ENCODE measurements at regions not wholly inside any gene's neighbourhood (a gene's known extent, or its start where the extent isn't known, plus 50 kb on each side); places are given as distances from the start of the nearest gene placed in this dataset.

DNA sequence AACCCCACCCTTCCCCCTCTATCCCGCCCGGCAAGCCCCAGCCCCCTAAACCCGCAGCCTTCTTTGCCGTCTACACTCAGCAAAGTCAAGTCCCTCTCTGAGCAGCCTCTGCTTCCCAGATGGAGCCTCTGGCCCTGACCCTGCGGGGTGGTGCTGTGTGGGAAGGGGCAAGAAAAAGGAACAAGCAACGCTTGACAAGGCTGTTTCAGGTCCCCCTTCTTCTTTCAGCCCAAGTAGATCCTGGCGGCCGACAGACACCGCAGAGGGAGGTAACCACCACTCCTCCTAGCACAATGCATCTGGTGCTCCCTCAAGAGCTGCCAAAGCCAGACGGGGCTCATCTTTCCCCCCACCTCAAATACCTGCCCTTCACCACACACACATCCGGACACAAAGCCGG lies 178.3 kb downstream of the ENGASE start:
- Histone ChIP-seq H3K36me3 (ENCODE audit: control insufficient read depth, insufficient read depth, low read length) (no peaks in the 10 kb centered on the region), H3K9me3 (ENCODE audit: control insufficient read depth, low read length) (no peaks in the 10 kb centered on the region), H3K4me3 (ENCODE audit: extremely low read depth, insufficient read depth, low read length, poor library complexity, severe bottlenecking) (no peak overlapping the region), H3K4me1 (ENCODE audit: control insufficient read depth, insufficient read depth, low read length, poor library complexity, severe bottlenecking) (no peaks in the 10 kb centered on the region), H3K27ac (ENCODE audit: low read depth, low read length, severe bottlenecking) (no peak overlapping the region)
- WGBS, 2 experiments (ENCODE audit: insufficient coverage in 2 of 2): 71 to 83% methylated on average over 5 to 6 of the region's 12 CpGs

DNA sequence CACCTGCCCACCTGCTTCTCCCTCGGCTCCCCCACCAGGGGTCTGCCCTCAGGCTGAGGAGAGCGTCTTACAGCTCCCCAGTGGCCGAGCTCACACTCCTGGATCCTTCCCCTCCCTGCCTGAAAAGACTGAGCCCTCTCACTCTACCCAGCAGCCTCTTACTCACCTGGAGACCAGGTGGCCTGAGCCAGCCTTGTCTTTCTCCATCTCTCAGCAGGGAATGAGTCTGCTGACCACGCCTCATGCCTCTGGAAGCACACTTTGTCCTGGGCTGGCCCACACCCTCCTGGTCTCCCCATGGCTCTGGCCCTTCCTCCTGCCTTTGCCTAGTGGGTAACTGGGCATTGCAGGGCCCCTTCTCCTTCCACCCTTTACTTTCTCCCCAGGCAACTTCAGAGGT lies 177.2 kb downstream of the ENGASE start:
- 93 to 100% methylated on average over 3 to 4 of the region's 4 CpGs for WGBS, 2 experiments (ENCODE audit: insufficient coverage in 2 of 2)
- Histone ChIP-seq H3K27ac (ENCODE audit: low read depth, low read length, severe bottlenecking) (no peak overlapping the region), H3K4me3 (ENCODE audit: extremely low read depth, insufficient read depth, low read length, poor library complexity, severe bottlenecking) (no peak overlapping the region), H3K36me3 (ENCODE audit: control insufficient read depth, insufficient read depth, low read length) (no peaks in the 10 kb centered on the region), H3K9me3 (ENCODE audit: control insufficient read depth, low read length) (no peaks in the 10 kb centered on the region), H3K4me1 (ENCODE audit: control insufficient read depth, insufficient read depth, low read length, poor library complexity, severe bottlenecking) (peaks cover 4% of the 10 kb centered on the region)

- no peak overlapping the region for H3K27ac ChIP-seq (ENCODE audit: low read depth, low read length, severe bottlenecking)
- WGBS, 2 experiments (ENCODE audit: insufficient coverage in 2 of 2): 84 to 88% methylated on average over 18 of the region's 22 CpGs
- H3K9me3 ChIP-seq (ENCODE audit: control insufficient read depth, low read length): no peaks in the 10 kb centered on the region
- H3K4me3 ChIP-seq (ENCODE audit: extremely low read depth, insufficient read depth, low read length, poor library complexity, severe bottlenecking): no peak overlapping the region
- H3K4me1 ChIP-seq (ENCODE audit: control insufficient read depth, insufficient read depth, low read length, poor library complexity, severe bottlenecking): peaks cover 12% of the 10 kb centered on the region
- no peaks in the 10 kb centered on the region for H3K36me3 ChIP-seq (ENCODE audit: control insufficient read depth, insufficient read depth, low read length)
Observed at GRCh38 chr17:79249929-79250521, 175.4 kb downstream of the ENGASE start.

GRCh38 chr17:79248843-79249493 lies 174.3 kb downstream of the ENGASE start:
- WGBS, 2 experiments (ENCODE audit: insufficient coverage in 2 of 2): 85% methylated on average over 21 to 26 of the region's 27 CpGs

DNA sequence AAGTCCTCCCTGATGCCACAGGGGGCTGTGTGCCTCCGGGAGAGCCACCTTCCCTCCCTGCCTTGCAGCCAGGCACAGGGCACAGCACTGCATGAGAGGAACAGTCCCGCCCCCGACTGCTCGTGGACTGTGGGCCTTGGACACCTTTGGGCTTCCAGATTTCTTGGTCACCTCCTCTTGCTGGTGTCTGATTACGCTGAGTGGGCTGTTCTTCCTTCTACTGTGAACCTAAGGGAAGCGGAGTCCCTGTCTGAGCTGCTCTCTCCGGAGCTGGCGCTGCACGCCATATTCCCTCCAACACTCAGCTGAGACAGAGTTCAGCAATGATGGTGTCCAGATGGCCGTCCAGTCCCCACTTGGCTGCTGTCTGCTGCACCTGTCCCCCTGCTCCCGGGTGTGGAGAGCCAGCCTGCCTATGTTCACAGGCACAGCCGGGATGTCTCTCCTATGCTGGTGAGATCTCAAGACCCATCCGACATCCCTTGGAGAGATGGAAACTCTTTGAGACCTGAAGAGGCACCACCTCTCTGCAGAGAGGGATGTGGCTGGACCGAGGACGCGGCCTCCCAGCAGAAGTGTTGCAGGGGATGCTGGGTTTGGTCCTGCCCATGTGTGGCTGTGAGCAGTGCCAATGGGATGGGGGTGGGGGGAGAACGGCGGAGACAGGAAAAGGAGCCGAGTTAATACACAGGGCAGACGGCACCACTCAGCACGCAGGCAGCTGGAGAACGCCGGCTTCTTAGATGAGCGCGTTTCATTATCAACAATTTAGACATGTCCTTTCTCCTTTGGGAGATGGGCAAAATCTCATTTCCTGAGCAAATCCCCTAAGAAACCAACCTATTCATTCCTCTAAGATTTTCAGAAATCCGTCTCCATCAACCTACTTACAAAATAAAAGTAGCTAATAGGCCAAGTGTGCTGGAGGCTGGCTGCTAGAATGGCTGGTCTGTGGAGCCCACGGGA lies 171.9 kb downstream of the ENGASE start:
- Histone ChIP-seq H3K4me1 (ENCODE audit: control insufficient read depth, insufficient read depth, low read length, poor library complexity, severe bottlenecking) (peaks cover 12% of the 10 kb centered on the region), H3K36me3 (ENCODE audit: control insufficient read depth, insufficient read depth, low read length) (no peaks in the 10 kb centered on the region), H3K27ac (ENCODE audit: low read depth, low read length, severe bottlenecking) (no peak overlapping the region), H3K9me3 (ENCODE audit: control insufficient read depth, low read length) (no peaks in the 10 kb centered on the region), H3K4me3 (ENCODE audit: extremely low read depth, insufficient read depth, low read length, poor library complexity, severe bottlenecking) (no peak overlapping the region)
- 83 to 84% methylated on average over 21 to 24 of the region's 27 CpGs for WGBS, 2 experiments (ENCODE audit: insufficient coverage in 2 of 2)

More at GRCh38 chr17:79248843-79249493, 174.3 kb downstream of the ENGASE start:
- Histone ChIP-seq H3K4me3 (ENCODE audit: extremely low read depth, insufficient read depth, low read length, poor library complexity, severe bottlenecking) (no peak overlapping the region), H3K27ac (ENCODE audit: low read depth, low read length, severe bottlenecking) (no peak overlapping the region), H3K4me1 (ENCODE audit: control insufficient read depth, insufficient read depth, low read length, poor library complexity, severe bottlenecking) (peaks cover 12% of the 10 kb centered on the region), H3K36me3 (ENCODE audit: control insufficient read depth, insufficient read depth, low read length) (no peaks in the 10 kb centered on the region), H3K9me3 (ENCODE audit: control insufficient read depth, low read length) (no peaks in the 10 kb centered on the region)

DNA sequence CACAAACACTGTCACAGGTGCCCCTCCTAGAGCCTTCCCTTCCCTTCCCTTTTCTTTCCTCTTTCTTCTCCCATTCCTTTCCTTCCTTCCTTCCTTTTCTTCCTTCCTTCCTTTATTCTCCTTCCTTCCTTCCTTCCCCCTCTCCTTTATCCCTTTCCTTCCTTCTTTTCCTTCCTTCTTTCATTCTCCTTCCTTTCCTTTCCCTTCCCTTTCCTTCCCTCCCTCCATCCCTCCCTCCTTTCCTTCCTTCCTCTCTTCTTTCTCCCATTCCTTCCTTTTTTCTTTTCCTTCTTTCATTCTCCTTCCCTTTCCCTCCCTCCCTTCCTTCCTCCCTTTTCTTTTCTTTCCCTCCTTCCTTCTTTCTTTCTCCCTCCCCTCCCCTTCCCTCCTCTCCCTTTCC lies 170.0 kb downstream of the ENGASE start:
- H3K9me3 ChIP-seq (ENCODE audit: control insufficient read depth, low read length): no peaks in the 10 kb centered on the region
- H3K4me3 ChIP-seq (ENCODE audit: extremely low read depth, insufficient read depth, low read length, poor library complexity, severe bottlenecking): no peak overlapping the region
- peaks cover 12% of the 10 kb centered on the region for H3K4me1 ChIP-seq (ENCODE audit: control insufficient read depth, insufficient read depth, low read length, poor library complexity, severe bottlenecking)
- no peak overlapping the region for H3K27ac ChIP-seq (ENCODE audit: low read depth, low read length, severe bottlenecking)
- no peaks in the 10 kb centered on the region for H3K36me3 ChIP-seq (ENCODE audit: control insufficient read depth, insufficient read depth, low read length)

DNA sequence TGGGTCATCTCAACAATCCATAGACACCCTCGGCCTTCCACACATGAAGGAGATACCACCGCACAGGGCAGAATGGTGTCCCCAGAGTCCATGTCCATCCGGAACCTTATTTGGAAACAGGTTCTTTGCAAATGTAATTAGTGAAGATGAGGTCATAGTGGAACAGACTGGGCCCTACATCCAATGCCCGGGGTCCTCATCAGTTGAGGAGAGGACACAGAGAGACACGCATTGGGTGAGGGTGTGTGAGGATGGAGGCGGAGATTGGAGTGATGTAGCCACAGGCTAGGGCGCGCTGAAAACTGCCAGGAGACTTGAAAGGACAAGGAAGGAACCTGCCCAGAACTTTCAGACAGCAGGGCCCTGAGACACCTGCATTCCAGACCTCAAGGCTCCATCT lies 169.4 kb downstream of the ENGASE start:
- Histone ChIP-seq H3K4me3 (ENCODE audit: extremely low read depth, insufficient read depth, low read length, poor library complexity, severe bottlenecking) (no peak overlapping the region), H3K9me3 (ENCODE audit: control insufficient read depth, low read length) (no peaks in the 10 kb centered on the region), H3K36me3 (ENCODE audit: control insufficient read depth, insufficient read depth, low read length) (no peaks in the 10 kb centered on the region), H3K4me1 (ENCODE audit: control insufficient read depth, insufficient read depth, low read length, poor library complexity, severe bottlenecking) (peaks cover 12% of the 10 kb centered on the region), H3K27ac (ENCODE audit: low read depth, low read length, severe bottlenecking) (no peak overlapping the region)
- WGBS, 2 experiments (ENCODE audit: insufficient coverage in 2 of 2): 80 to 94% methylated on average over 5 to 8 of the region's 8 CpGs

DNA sequence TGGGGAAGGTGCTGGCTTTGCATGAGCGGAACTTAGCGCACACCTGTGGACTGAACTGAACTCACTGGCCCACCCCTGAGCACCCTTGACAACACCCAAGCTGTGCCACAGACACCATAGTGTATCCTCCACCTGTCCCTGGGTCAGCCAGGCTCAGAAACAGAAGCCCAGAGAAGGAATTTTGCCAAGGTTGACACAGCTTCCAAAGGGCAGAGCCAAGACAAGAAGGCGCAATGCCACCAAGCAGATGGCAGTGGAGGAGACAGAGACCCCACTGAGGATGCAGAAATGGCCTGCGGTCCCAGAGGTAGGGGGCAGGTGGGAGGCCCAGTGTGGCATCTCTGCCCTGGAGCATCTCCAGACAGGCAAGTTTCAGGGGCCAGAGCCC lies 169.0 kb downstream of the ENGASE start:
- peaks cover 12% of the 10 kb centered on the region for H3K4me1 ChIP-seq (ENCODE audit: control insufficient read depth, insufficient read depth, low read length, poor library complexity, severe bottlenecking)
- H3K4me3 ChIP-seq (ENCODE audit: extremely low read depth, insufficient read depth, low read length, poor library complexity, severe bottlenecking): no peak overlapping the region
- H3K9me3 ChIP-seq (ENCODE audit: control insufficient read depth, low read length): no peaks in the 10 kb centered on the region
- 96 to 97% methylated on average over 4 of the region's 4 CpGs for WGBS, 2 experiments (ENCODE audit: insufficient coverage in 2 of 2)
- no peak overlapping the region for H3K27ac ChIP-seq (ENCODE audit: low read depth, low read length, severe bottlenecking)
- no peaks in the 10 kb centered on the region for H3K36me3 ChIP-seq (ENCODE audit: control insufficient read depth, insufficient read depth, low read length)

GRCh38 chr17:79242873-79243602 lies 168.4 kb downstream of the ENGASE start:
- H3K27ac ChIP-seq (ENCODE audit: low read depth, low read length, severe bottlenecking): no peak overlapping the region
- H3K36me3 ChIP-seq (ENCODE audit: control insufficient read depth, insufficient read depth, low read length): no peaks in the 10 kb centered on the region
- 85 to 89% methylated on average over 10 of the region's 10 CpGs for WGBS, 2 experiments (ENCODE audit: insufficient coverage in 2 of 2)
- H3K4me3 ChIP-seq (ENCODE audit: extremely low read depth, insufficient read depth, low read length, poor library complexity, severe bottlenecking): no peak overlapping the region
- peaks cover 12% of the 10 kb centered on the region for H3K4me1 ChIP-seq (ENCODE audit: control insufficient read depth, insufficient read depth, low read length, poor library complexity, severe bottlenecking)
- no peaks in the 10 kb centered on the region for H3K9me3 ChIP-seq (ENCODE audit: control insufficient read depth, low read length)

DNA sequence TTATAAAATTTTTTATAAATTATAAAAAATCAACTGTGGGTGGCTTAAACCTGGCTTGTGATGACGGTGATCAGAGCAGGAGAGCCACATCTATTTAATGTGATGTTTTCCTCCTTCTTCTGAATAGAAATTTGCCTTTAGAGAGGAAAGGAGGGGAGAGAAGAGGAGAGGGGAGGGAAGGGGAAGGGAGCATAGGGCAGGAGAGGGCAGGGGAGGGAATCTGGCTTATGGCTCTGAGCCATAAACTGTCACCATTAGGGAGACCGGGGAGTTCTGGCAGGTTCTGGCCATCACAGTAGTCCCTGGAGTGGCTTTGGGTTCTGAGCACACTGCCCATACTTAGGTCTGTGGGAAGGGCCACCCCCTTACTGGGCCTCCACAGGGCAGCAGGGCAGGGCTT lies 167.8 kb downstream of the ENGASE start:
- Histone ChIP-seq H3K4me1 (ENCODE audit: control insufficient read depth, insufficient read depth, low read length, poor library complexity, severe bottlenecking) (peaks cover 12% of the 10 kb centered on the region), H3K4me3 (ENCODE audit: extremely low read depth, insufficient read depth, low read length, poor library complexity, severe bottlenecking) (no peak overlapping the region), H3K36me3 (ENCODE audit: control insufficient read depth, insufficient read depth, low read length) (no peaks in the 10 kb centered on the region), H3K9me3 (ENCODE audit: control insufficient read depth, low read length) (no peaks in the 10 kb centered on the region), H3K27ac (ENCODE audit: low read depth, low read length, severe bottlenecking) (no peak overlapping the region)
- WGBS, 2 experiments (ENCODE audit: insufficient coverage in 2 of 2): 80 to 90% methylated on average over 1 to 2 of the region's 2 CpGs

Measured in mesodermal cell (in vitro differentiated cells).